Activated naive CD8-positive, alpha-beta T cell treated with anti-CD3 and anti-CD28 coated beads for 36 hours (primary cell): ENCODE measurements at regions not wholly inside any gene's neighbourhood (a gene's known extent, or its start where the extent isn't known, plus 50 kb on each side); places are given as distances from the start of the nearest gene placed in this dataset.
A peak's percentile ranks its signal among the peaks of the same experiment; 100 is the strongest.
"Not testable (repeated sequence)": the region's sequence is repeated elsewhere in the genome, so short reads cannot be mapped to it uniquely, and the experiment has no call there.

Experiments
- DNase-seq: peaks from one replicate; pipeline ENCODE4 v3.0.0; 2021
- H3K27ac Mint-ChIP-seq: one replicate; pipeline ENCODE4 v1.8.0; 2022; ENCODE audit warnings: mild to moderate bottlenecking, moderate library complexity, mixed read lengths
- H3K27me3 Mint-ChIP-seq: one replicate; pipeline ENCODE4 v1.8.0; 2022; ENCODE audit warnings: mild to moderate bottlenecking, mixed read lengths
- H3K36me3 Mint-ChIP-seq: one replicate; pipeline ENCODE4 v1.8.0; 2021; ENCODE audit warnings: mild to moderate bottlenecking, mixed read lengths
- H3K4me1 Mint-ChIP-seq: one replicate; pipeline ENCODE4 v1.8.0; 2021; ENCODE audit warnings: mixed read lengths
- H3K4me3 Mint-ChIP-seq: one replicate; pipeline ENCODE4 v1.8.0; 2022; ENCODE audit warnings: mild to moderate bottlenecking, moderate library complexity, mixed read lengths
- H3K9me3 Mint-ChIP-seq: one replicate; pipeline ENCODE4 v1.8.0; 2022; ENCODE audit warnings: mixed read lengths

DNA sequence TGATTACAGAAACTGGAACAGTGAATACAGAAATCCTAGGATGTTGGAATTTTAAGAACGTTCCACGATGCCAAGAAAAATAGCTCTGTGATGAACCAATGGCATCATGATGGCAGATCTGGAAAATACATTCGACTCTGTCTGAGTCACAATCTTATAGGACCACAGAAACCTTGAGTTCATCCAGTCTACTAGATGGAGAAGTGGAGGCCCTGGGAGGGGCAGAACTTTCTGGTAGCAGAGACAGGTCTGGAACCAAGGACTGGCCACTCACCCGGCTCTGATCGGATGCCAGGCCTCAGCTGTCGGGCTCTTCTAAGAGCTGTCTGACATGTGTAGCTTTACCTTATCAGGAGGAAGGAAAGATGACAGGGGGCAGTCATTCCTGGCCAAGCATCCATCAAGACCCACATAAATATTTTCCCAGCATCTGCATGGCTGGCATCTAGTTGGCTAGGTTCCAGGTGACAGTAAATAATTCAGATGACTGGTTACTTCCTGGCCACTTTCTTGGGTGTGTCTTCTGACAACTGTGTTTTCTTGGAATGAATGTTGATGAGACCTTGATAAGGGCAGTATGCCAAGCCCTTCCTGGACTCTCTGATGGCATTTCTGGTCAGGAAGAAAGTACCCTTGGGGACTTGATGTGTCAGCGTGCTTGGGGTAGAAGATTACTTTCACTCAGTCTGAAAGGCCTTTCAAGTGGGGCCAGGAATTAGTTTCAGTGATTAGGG, 72.6 kb upstream of the TRABD2B start:
- Mint-ChIP-seq H3K36me3 (no peaks in the 10 kb centered on the region), H3K9me3 (no peaks in the 10 kb centered on the region), H3K4me1 (no peaks in the 10 kb centered on the region), H3K27me3 (peaks cover 7% of the 10 kb centered on the region), H3K27ac (no peak overlapping the region), H3K4me3 (no peak overlapping the region)
- DNase-seq: no peak

DNA sequence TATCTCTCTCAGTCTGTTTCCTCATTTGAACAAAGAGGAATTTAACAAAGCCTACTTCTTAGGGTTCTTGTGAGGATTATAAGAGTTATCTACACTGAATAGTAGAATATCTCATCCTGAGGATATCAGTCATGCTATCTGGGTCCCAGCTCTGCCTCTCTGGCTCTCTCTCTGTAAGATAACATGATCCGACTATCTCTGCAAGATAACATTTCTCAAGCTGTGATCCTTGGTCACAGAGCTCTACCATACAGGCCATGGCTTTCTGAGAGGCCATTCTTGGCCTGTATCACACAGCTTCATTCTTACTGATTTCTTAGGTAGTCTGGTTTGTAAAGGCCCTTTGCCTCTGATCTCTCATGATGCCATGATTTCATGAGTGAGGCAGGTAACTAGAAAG, 71.0 kb upstream of the TRABD2B start:
- no peak for DNase-seq
- Mint-ChIP-seq H3K27me3 (peaks cover 7% of the 10 kb centered on the region), H3K4me1 (no peaks in the 10 kb centered on the region), H3K9me3 (no peaks in the 10 kb centered on the region), H3K27ac (no peak overlapping the region), H3K4me3 (no peak overlapping the region), H3K36me3 (no peaks in the 10 kb centered on the region)

DNA sequence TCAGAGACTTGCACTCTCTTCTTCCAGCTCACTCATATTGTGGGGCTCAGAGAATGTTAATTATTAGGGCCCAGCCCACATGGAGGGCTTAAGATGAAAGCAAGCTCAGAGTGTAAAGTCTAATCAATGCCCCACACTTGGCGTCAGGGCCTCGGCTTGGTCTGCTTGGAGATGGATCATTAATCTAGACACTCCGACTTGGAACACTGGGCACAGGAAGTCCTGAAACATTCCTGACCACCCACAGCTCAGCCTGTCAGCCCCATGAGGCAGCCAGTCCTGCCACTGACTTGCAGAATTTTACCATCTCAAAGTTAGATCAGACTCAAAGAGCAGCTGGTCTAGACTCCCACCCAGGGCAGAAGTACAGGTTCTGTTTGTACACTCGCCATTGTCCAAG, 69.8 kb upstream of the TRABD2B start:
- no peaks in the 10 kb centered on the region for H3K4me1 Mint-ChIP-seq
- no peaks in the 10 kb centered on the region for H3K27me3 Mint-ChIP-seq
- H3K4me3 Mint-ChIP-seq: no peak overlapping the region
- DNase-seq: no peak
- H3K9me3 Mint-ChIP-seq: no peaks in the 10 kb centered on the region
- H3K36me3 Mint-ChIP-seq: no peaks in the 10 kb centered on the region
- no peak overlapping the region for H3K27ac Mint-ChIP-seq

DNA sequence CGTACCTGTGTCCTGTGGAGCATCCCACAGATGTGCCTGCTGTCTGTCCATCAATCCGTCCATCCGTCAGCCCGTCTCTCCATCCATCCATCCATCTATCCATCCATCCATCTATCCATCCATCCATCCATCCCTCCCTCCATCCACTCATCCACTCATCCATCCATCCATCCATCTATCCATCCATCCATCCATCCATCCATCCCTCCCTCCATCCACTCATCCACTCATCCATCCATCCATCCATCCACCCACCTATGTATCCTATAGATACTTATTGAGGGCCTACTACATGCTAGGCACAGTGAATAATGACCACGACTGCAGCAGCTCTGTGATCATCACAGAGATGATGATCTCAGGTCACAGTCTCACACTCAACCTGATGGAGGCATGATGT, 67.5 kb upstream of the TRABD2B start:
- H3K4me3 Mint-ChIP-seq, DNase-seq, H3K9me3 Mint-ChIP-seq, H3K4me1 Mint-ChIP-seq, H3K27me3 Mint-ChIP-seq, H3K36me3 Mint-ChIP-seq, H3K27ac Mint-ChIP-seq: not testable (repeated sequence)

DNA sequence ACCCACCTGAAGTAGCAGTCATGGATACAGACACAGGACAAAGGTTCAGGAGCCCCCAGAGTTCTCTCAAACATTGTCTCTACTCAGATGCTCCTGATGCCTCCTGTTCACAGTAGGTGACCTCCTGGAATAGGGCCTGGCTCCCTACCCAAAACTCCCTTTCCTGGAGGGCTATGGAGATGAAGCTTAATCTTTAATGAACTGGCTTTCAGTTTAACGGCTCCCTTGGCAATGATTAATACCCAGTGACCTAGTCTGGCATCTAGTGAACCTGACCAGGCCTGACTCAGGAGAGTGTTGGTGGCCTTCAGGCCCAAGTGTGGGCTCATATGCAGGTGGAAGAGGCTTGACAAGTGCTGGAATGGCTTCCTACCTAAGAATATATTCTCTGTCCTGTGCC, 65.2 kb upstream of the TRABD2B start:
- no peak overlapping the region for H3K4me3 Mint-ChIP-seq
- no peaks in the 10 kb centered on the region for H3K27me3 Mint-ChIP-seq
- H3K9me3 Mint-ChIP-seq: no peaks in the 10 kb centered on the region
- H3K27ac Mint-ChIP-seq: no peak overlapping the region
- no peaks in the 10 kb centered on the region for H3K36me3 Mint-ChIP-seq
- no peaks in the 10 kb centered on the region for H3K4me1 Mint-ChIP-seq
- no peak for DNase-seq

DNA sequence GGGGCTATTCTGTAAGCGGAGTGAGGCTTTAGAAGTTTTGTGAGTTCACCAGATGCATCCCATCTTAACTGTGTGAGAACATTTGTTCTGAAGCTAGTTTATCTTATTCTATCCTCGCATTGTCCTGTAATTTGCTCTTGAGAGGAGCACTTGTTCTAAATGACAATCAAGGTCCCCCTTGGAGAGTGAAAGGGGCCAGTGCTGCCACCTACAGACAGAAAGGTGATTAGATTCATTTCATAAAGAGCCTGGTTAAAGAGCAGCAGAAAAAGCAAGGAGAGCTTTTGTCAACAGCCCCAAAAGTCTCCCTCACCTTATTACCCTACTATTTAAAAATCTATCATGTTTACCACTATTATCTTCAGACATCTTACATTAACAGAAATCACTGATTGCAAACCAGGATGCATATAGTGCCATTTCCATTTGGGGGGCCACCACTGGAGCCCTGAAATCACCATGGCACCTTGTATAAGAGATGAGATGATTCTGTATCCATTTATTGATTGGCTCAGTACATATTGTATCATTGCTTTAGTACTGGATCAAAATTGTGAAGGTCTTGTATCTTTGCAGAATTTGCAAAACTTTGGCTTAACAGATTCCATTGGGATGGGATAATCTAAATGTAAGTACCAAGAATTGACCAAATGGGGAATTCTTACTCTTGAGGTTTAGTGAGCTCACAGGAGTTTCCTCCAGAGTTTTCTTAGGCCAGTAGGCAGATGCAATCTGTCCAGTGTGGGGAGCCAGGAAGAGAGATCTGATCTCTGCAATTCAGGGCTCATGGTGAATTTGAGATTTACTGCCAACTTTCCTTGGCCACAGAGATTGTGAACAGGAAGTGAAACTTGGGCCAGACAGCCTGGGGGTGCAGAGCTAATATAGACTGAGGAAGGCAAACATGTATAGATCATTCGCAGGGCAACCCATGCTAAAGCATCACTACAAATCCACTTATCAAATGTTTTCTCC, 64.3 kb upstream of the TRABD2B start:
- Mint-ChIP-seq H3K27me3 (no peaks in the 10 kb centered on the region), H3K4me1 (no peaks in the 10 kb centered on the region), H3K9me3 (no peaks in the 10 kb centered on the region), H3K4me3 (no peak overlapping the region), H3K36me3 (no peaks in the 10 kb centered on the region), H3K27ac (no peak overlapping the region)
- peak; percentile 7 for DNase-seq

DNA sequence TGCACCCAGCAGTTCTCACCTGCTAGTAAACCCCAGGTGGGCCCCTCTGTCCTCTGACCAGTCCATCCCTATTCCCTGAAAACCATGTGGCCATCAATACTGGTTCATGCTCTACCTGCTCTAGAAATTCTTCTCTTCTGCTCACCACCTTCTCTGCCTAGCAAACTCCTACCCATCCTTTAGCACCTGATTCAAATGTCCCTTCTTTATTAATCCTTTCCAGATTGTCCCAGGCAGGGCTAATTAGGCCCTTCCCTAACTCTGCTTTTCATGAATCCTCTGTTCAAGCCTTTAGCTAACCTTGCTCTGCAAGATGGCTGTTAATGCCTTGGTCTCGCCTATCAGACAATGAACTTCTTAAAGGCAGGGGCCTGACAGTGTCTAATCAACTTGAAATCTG, 62.1 kb upstream of the TRABD2B start:
- Mint-ChIP-seq H3K4me3 (no peak overlapping the region), H3K27ac (no peak overlapping the region), H3K36me3 (no peaks in the 10 kb centered on the region), H3K9me3 (no peaks in the 10 kb centered on the region), H3K4me1 (no peaks in the 10 kb centered on the region), H3K27me3 (peaks cover 6% of the 10 kb centered on the region)
- no peak for DNase-seq

DNA sequence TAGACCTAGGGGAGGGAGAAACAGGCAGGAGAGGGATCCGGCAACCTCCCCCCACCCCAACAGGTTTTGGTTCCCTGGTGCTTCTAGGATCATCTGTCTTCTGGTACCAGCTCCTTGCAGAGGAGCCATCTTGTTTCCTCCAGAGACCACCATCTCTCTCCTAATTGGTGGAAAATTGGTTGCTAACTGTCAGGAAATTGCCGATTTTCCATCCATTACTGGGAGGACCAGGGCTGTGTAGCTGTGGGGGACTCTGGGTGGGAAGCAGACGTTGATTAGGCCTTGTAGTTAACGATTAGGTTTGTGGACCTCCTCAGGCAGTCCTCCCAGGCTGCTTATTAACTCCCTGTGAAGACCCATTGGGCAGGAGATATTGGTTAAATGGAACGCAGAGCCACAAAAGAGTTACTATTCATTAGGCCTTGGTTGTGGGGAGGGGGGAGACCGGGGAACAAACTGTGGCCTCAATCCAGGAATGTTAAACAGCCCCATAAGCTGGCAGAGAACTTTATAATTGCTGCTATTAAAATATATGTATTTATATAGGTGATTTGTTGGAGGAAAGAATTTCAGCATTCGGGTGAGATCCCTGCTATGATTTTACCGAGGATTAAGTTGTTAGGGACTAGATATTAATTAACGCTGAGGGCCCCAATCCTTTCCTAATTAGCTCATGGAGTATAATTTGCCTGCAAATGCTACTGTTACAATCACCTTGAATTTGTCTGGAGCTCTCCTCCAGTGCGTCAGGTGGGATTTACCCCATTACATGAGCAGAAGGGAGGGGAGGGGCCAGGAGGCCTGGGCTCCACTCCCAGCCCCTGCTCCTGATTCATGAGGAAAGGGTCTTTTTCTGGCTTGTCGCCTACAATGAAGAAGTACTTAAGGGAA, 61.2 kb upstream of the TRABD2B start:
- Mint-ChIP-seq H3K4me1 (no peaks in the 10 kb centered on the region), H3K36me3 (no peaks in the 10 kb centered on the region), H3K27me3 (peaks cover 6% of the 10 kb centered on the region), H3K9me3 (no peaks in the 10 kb centered on the region), H3K27ac (no peak overlapping the region), H3K4me3 (no peak overlapping the region)
- no peak for DNase-seq

DNA sequence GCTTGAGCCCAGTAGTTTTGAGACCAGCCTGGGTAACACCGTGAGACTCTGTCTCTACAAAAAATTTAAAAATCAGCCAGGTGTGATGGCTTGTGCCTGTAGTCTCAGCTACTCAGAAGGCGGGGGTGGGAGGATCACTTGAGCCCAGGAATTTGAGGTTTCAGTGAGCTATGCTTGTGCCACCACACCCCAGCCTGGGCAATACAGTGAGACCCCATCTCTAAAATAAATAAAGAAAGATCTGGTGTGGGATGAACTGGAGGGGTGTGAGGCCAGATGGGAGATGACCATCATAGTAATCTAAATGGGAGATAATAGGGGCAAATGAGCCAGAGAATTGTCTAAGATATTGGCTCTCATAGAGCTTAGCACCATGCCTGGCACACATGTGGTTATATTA, 60.1 kb upstream of the TRABD2B start:
- Mint-ChIP-seq H3K4me3 (no peak overlapping the region), H3K27ac (no peak overlapping the region), H3K9me3 (no peaks in the 10 kb centered on the region), H3K36me3 (no peaks in the 10 kb centered on the region), H3K4me1 (no peaks in the 10 kb centered on the region), H3K27me3 (peaks cover 6% of the 10 kb centered on the region)
- no peak for DNase-seq

DNA sequence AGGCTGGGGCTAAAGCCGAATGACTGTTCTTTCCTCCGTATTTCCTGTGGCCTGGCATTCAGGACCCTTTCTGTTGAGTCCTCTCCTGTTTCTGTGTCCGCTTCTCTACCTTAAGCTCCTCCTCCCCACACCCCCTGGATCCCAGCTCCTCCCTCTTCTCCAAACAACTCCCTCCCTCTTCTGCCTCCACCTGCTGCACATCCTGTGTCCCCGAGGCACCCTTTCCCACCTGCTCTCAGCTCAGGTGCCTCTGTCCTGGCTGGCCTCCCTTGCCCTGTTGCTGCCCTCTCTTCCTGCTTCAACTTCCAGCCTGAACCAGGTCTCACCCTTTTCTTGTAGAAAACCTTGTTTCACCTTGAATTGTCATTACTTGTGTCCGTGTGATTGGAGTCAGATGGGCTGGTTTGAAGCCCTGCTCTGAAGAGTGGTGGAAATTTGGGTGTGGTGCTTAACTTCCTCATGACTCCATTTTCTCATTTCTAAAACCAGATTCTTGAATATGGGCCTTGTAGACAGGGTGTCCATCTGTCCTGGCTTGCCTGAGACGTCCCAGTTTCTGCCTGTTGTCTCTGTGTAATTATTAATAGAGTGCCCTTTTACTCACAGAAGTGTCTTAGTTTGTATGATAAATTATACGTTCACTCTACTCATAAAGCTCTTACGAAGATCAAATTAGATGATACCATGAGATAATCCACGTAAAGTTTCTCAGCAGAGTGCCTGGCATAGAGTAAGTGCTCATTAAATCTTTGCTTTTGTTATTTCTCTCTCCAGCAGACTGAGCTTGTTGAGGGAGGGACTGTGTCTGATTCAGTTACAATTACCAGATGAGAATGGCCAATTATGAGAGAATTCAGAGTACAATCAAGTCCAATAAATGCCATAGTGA, 58.9 kb upstream of the TRABD2B start:
- no peak for DNase-seq
- Mint-ChIP-seq H3K27me3 (peaks cover 6% of the 10 kb centered on the region), H3K27ac (no peak overlapping the region), H3K36me3 (no peaks in the 10 kb centered on the region), H3K4me3 (no peak overlapping the region), H3K4me1 (no peaks in the 10 kb centered on the region), H3K9me3 (no peaks in the 10 kb centered on the region)

DNA sequence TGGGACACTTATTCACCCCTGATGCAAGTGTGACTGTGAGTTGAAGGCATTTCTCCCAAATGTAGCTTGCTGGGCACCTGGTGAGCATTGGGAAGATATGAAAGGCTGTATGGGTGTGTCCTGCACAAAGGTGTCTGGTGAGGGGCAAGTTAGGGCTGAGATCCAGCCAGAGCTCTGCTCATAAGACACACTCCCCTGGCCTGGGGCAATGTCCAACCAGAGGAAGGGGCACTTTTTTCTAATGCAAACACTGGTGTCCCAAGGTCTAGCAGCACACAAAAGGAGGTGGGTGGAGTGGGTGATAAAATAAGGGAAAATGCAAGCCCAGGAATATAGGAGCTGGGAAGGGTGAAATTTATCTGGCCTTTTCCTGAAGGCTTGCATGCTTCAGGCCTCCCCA, 57.0 kb upstream of the TRABD2B start:
- no peaks in the 10 kb centered on the region for H3K4me1 Mint-ChIP-seq
- H3K9me3 Mint-ChIP-seq: no peaks in the 10 kb centered on the region
- DNase-seq: no peak
- no peaks in the 10 kb centered on the region for H3K36me3 Mint-ChIP-seq
- H3K27ac Mint-ChIP-seq: no peak overlapping the region
- H3K27me3 Mint-ChIP-seq: peaks cover 6% of the 10 kb centered on the region
- H3K4me3 Mint-ChIP-seq: no peak overlapping the region

DNA sequence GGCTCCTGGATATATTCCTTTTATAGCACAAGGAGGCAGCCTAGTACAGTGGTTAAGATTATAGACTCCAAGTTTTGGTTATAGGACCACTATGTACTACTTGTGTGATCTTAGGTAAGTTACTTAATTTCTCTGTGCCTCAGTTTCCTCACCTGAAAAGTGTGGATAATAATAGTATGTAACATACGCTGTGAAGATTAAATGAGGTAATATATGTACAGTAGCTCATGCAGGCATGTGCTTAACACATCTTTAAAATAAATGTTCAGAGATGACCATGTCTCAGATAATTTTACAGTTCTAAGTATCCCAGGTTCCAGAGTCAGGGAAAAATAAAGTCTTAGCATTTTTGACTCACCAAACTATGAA, 55.7 kb upstream of the TRABD2B start:
- no peaks in the 10 kb centered on the region for H3K4me1 Mint-ChIP-seq
- no peak overlapping the region for H3K27ac Mint-ChIP-seq
- H3K36me3 Mint-ChIP-seq: no peaks in the 10 kb centered on the region
- DNase-seq: no peak
- no peaks in the 10 kb centered on the region for H3K9me3 Mint-ChIP-seq
- peaks cover 6% of the 10 kb centered on the region for H3K27me3 Mint-ChIP-seq
- H3K4me3 Mint-ChIP-seq: no peak overlapping the region

DNA sequence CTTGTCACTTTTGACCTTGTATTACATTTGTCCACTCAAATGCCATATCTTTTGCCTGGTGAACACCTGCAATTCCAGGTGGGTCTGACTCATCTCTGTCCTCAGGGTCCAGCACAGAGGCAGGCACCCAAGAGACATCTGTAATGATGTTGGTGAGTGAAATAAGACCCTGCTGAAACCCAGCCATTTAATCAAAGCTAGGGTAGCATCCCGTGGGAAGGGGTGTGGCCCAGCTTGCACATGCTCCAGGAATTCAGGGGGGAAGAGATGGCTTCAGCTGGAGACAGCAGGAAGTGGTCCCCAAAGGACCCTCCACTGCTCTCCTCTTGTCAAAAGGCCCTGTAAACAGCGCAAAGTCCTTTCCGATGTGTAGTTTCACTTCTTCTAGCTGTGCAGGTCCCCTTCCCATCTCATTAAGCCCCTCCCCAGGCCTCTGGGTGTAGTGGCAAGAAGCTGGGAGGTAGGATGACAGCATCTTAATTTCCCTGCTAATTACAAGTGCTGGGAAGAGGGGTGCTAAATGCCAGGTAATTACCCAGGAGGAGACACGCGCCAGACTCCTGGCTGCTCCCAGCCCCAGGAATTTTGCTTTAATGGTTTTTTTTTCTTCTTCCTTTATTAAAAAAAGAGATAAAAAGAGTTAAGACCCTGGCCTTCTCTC, 54.4 kb upstream of the TRABD2B start:
- Mint-ChIP-seq H3K4me1 (no peaks in the 10 kb centered on the region), H3K27ac (no peak overlapping the region), H3K36me3 (no peaks in the 10 kb centered on the region), H3K27me3 (peaks cover 6% of the 10 kb centered on the region), H3K9me3 (no peaks in the 10 kb centered on the region), H3K4me3 (no peak overlapping the region)
- no peak for DNase-seq
